ENCODE measurements at regions not wholly inside any gene's neighbourhood (a gene's known extent, or its start where the extent isn't known, plus 50 kb on each side); places are given as distances from the start of the nearest gene placed in this dataset.

DNA sequence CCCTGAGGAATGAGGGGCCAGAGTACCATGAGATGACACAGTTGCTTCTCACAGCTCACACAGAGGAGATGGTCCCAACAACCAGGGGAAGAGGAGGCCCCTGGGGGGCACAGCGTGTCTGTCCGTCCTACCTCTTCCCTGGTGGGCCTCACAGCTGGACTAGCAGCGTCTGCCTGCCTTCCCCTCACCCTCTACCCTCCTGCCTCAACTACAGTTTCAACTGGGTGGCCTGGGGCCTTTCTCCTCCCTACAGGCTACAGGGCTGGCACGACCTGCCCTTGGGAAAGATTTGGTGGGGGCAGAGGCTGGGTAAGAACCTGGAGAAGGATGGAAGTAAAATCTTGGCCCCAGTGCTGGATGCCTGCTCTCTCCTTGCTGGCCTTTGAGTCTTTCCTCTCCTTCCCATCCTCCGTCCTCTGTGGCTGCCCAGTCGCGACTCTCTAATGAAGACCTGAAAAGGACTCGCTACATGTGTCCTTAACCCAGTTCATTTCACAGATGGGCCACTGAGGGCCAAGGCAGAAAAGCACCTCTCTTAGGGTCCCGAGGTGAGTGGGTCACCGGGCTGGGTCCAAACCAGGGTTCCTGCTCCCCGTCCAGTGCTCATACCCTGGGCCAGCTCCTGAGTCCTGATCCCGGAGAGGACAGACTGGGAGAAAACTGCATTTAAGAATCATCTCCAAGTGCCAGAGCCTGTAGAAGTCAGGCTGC lies 232.5 kb downstream of the BCL11B start:
- DNase-seq, result no peak

DNA sequence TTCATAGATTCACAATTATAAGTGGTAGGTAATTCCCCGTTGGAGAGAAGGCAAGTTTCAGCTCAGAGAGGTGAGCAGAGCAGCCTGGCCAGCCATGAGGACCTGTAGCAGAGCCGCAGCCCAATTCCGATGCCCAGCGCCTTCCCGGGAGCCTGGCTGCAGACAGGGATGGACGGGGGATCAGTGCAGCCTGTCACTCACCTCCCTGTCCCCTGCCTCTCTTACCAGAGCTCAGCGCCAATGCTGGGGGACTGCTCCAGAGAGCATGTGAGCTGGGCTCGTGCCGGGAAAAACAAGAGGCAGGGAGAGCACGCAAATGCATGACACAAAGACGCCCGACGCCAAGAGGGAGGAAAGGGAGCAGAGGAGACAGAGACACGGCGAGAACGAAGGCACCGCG lies 231.9 kb downstream of the BCL11B start:
- no peak for DNase-seq

DNA sequence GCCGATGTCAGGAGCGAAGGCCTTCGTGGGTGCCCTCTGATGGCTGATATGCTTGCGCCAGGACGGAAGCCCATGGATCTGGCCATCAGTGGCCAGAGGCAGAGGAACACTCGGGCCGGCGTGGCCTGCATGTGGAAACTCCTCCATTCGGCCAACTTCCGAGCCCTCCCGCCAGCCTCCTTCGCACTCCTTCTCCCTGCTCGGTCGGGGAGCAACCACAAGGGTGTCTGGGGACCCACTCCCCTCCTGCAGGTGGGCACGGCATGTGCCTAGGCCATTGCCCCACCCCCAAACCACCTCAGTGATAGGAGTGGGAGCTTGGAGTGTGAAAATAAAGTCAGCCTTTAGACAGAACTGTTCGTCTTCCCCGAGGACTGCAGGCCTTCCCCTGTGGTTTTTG lies 231.3 kb downstream of the BCL11B start:
- DNase-seq, result no peak

DNA sequence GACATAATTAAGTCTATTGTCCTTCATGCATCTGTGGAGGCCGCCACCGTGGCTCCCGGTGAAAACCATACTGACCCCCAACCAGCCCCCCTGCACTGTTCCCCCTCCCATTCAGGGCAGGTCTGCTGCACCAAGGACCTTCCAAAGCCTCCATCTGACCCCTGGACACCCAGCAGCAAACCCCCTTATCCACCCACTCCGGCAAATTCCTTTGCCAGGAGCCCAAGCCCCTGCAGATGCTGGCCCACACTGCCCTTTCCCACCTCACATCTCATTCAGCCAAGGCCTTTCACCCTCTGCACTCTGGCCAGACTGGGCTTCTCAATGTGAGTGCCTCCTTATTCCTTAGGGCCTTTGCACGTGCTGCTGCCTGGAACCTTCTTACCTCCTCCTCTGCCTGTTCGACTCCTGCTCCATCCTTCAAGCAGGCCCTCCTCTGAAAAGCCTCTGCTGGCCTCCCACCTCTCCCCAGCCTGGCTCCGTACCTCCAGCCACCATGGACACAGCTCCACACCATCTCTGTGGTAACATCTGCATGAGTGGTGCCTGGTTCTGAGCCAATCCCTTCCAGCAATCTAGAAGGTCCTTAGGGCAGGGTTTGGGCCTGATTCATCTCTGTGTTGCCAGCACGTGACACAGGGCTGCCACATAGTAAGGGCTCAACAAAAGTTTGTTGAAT lies 230.7 kb downstream of the BCL11B start:
- DNase-seq, result no peak

DNA sequence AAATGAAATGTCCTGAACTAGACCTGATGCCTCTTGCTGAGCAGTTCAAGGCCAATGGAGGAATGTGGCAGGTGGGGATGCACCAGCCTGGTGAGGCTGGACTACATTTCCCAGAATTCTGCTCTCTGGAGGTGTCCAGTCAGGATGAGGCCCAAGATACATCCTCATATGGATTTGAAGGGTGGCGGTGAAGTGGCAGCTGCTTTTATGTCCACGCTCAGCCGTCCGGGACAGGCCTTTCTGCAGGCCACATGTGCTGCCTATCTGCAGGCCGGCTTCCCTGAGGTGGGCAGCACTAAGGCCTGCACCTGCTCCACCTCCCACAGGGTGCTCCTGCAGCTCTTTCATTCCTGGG lies 230.2 kb downstream of the BCL11B start:
- no peak for DNase-seq

DNA sequence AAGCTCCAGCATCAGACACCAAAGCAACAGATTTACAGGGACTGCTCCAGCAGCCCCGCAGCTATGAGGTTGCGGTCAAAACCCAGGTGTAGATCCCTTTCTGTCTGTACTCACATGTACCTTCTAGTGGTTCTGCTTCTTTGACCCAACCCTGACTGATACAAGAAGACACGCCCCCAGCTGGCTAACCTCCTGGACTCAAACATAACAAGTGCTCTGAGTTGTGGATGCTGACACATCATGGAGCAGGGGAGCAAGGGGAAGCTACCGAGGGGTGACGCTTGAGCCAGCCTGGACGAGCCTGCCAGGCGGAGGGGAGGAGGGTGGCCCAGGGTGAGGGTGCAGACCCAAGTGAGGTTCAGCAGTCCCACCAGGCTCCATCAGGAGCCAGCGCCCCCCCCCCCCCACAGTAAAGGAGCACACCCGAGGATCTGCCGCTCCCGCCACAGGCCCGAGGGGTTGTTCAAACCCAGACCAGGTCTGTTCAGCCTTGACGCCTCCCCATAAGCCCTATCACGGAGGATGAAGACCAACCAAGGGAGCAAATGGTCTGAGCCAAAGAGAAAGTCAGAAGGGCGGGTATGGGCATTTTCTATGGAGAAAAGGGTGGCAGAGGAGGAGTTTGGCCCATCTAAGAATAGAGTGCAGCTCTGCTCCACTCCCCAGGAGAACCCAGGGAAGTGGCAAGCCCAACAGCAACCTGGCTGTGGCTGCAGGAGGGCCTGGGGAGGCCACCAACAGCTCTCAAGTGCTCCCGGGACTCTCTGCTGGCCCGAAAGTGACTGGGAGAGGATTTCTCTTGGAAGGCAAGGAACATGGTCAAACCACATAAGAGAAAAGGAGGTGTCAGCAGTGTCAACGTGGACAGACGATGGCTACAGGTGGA lies 229.4 kb downstream of the BCL11B start:
- no peak for DNase-seq

DNA sequence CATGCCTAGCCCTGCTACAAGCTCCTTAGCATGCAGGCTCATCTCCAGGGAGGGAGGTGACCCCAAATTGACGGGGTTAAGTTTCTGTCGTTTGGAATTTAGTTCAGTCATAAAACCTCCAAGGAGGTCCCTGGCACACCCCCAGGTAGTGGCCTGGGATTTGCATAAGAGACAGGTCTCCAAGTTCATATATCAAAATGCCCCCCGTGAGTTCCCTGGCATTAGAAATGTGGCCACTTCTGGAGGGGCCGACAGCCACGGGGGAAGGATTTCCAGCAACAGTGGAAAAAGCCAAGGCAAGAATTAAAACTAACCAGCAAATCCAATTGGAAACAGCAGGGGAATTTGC lies 228.8 kb downstream of the BCL11B start:
- DNase-seq, result no peak

DNA sequence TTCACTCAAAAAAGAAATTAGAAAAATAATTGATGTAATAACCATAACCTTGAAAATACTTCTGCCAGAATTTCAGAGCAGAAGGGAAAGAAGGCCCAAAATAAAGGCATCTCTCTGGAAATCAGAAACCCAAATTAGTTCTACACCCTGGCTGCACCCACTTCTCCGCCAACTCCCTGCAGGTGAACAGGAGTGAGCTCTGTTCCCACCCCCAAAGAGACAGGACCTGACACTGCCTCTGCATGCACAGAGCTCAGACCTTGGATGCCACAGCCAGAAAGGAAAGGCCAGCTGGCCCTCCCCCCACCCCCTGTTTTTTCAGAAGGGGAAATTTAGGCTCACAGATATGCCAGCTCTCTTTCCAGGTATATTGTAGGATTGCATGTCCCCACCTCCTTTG lies 228.2 kb downstream of the BCL11B start:
- no peak for DNase-seq

DNA sequence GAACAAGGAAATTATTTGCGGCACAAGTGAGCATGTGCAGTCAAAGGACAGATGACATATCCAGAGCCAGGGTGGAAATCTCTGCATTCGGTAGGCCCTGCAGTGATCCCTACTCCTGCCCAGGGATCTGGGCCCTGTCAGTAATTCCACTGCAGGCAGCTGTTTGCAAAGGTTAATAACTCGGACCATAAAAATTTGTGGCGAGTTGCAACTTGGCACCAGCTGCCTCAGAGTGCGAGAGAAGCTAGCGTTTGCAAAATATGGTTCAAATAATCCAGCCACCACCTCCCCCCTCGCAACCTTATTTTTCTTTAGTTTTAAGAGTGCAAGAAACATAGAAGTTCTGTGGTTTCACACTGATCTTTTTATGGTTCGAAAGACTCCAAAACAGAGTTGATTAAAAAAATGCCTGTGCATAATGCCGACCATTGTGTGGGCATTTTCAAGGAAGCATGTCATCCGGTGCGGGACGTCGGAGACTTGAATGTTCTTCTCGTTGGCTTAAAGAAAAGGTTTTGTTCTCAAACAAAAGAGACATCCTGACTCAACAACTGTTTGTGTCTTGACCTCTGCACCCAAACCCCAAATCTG lies 224.5 kb downstream of the BCL11B start:
- no peak for DNase-seq

DNA sequence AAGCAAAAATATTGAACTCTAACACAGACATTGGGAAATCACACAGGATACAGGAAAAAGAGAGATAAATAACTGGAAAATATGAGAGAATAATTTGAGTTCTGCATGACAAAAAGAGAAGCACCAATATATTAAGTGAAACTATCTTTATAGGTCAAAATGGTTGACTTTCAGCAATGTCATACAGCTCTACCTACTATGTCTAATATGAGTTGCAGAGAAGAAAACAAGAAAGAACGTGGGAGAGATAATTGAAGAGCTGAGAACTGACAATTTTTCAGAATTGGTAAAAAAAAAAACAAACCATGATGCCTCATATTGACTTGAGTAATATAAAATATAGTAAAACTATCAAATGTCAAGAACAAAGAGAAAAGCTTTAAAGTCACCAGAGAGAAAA lies 221.7 kb downstream of the BCL11B start:
- no peak for DNase-seq

DNA sequence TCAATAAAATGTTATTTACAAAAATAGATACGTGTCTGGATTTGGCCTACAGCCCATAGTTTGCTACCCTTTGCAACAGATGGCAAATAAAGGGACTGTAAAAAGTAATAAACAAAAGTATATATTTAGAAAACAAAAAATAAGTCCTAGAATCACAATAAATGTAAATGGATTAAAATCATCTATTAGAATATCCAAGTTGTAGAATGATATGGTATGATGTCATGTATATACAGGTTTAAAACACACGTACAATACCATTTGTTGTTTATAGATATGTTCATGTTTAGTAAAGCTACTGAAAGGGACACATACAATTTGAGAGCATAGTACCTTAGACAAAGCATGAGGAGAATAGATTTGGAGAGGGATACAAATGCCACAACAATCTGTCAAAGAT lies 219.5 kb downstream of the BCL11B start:
- no peak for DNase-seq

DNA sequence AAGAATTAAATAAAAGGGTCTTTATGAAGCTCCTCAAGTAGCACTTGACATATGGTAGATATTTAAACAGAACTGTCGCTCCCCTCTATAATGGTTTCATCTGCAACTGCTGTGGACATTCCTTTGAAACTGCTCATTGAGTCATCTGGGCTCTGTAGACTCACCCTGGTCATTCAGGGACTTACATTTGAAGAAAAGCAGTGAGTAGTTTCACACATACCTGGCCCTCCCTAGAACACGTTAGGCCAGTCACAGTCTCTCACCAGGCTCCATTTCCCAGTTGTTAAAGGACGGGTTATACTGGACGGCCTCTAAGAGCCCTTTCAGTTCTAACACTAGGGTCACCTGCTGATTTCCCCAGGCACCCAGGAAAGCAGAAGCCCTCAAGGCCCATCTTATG lies 217.0 kb downstream of the BCL11B start:
- DNase-seq, result no peak

DNA sequence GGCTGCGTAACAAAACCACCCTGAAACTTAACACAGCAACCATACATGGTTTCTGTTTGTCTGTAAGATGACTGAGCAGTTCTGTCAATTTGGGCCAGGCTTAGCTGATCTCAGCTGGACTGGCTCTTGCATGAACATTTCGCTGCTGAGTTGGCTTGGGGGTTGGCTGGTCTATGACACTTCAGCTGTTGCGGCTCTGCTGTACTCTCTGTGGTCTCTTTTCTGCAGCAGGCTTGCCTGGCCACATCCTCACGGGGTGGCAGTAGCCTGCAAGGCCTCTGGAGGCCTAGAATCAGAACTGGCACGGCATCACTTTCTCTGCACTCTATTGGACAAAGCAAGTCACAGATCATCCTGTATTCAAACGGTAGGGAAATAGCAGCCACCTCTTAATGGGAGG lies 216.2 kb downstream of the BCL11B start:
- no peak for DNase-seq

DNA sequence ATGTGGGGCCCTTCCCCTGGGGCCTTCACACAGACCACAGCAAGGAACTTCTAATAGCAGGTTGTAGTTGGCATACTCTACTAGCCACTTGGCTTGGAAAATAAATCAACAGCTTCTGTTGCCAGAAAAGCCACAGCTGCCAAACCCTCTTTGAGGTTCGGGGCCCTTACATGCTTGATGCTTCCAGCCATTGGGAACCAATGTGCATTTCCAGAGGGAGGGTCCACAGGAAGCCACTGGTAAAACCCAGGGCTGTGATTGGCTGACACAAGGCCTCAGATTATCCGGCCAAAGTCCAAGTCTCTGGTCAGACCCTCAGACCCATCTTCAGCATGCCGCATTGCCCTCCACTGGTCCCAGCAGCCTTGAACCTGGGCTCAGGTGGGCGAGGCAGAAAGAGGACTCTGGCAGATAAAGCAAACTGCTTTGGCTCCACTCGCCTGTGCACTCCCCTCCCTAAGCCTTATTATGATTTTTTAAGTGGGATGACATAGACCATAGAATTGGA lies 214.4 kb downstream of the BCL11B start:
- DNase-seq, result no peak

DNA sequence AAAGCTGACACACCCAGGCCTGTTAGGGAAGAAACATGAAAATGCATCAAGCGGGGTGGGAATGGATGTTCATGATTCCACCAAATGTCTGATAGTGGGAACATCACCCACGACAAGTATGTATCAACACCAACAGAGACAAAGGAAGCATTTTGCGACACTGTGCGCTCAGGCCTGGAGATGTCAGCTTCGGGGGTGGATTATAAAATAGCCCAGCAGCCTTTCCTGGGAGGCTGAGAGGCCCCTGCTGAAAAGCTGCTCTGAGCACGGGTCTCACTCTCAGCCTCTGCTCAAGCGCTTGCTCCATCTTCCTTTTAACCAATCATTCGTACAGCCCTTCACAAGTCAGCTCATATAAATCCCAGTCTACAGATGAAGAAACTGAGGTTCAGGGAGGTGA lies 213.5 kb downstream of the BCL11B start:
- no peak for DNase-seq

DNA sequence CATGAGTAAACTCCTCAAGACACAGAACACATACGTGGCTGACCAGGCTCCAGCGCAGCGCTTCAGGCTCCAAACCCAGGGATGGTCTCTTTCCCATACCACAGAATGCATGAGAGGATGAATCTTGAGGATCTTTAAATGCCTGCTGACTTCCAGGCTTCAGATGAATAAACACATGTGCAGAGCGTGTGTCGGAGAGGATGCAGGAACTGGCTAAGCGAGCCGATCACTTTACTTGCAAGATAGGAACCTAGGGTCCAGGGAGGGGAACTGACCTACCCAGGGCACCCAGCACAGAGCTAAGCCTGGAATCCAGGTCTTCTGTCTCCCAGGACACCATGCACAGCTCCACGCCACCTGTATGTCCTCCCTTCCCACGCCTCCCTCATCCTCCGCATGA lies 209.8 kb downstream of the BCL11B start:
- DNase-seq, result no peak

DNA sequence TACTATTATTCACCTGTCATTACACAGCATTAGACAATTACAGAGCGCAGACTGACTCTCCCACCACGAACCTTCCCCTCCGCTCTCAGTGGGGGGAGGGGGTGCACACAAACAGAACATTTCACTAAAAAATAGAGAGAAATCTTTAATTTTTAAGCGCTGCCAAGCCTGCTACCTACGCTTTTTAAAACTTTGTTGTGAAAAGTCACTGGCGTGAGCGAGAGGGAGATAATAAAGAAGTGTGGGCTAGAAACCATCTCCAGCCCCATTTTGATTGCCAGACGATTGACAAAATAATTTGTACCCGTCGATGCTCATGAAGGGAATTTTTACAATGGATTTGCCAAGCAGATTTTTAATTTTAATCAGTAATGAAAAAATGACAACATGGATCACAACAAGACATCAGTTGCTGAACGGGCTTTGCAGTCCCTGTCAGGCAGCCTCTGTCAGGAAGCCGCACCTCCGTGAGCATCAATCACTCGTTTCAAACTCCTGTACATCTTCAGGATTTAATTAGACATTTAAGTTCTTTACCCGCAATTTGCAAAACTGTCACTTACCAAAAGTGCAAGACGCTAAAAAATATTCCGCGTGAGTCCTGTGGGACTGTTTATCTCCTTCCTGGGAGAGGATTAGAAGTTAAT lies 209.1 kb downstream of the BCL11B start:
- DNase-seq, result no peak

DNA sequence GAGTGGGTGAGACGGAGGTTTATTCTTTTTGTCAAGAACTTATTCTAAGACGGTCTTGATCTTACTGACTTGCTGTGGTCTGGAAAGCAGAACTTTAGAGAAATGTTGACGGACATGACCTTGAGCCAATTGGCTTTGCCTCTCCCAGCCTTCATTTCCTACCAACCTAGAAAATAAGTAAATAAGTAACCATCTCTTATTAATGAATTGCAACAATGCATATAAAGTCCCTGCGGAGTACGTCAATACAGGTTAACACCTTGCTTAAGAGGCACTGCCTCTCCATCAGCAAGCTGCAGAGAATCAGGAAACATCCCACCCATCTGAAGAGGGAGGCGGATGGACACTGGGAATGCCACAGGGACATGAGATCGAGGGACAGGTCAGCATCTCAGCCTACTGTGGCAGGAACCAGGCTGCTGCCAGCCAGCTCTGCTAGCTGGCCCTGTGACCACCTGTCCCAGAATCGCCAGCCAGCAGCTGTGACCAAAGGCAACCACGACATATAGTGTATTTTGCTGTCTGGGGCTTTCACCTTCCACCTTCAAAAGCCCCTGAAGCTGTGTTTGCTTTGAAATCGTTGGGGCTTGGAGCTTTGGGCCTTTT lies 208.3 kb downstream of the BCL11B start:
- no peak for DNase-seq

DNA sequence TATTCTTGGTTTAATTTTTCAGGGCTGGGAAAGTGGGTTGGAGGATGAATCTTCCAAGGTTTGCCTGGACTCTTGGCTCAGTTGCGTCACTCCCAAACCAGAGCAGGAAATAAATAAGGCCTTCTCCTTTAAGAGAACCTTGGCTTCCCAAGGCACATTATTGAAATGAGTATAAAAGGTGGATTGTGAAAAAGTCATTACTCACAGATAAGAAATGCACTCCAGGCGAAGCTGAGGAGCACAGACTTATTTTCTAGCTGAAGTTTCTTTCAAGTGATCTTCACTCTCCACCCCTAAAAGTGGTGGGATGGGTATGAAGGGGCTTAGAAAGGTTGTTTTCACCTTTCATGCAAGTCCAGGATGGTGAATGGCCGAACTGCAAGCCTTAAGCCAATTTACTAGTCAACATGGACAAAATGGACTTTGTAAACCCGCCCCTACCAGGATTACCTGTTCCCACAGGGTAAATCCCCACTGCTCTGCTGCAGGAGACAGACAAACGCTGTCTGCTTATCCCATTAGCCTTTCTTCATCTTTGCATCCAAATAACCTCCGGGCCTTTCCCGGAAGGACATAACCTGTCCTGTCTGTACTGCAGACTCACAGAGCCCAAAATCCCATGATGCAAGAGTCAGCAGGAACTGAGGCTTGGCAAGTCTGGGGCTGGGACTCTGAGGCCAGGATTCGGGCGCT lies 207.6 kb downstream of the BCL11B start:
- no peak for DNase-seq

DNA sequence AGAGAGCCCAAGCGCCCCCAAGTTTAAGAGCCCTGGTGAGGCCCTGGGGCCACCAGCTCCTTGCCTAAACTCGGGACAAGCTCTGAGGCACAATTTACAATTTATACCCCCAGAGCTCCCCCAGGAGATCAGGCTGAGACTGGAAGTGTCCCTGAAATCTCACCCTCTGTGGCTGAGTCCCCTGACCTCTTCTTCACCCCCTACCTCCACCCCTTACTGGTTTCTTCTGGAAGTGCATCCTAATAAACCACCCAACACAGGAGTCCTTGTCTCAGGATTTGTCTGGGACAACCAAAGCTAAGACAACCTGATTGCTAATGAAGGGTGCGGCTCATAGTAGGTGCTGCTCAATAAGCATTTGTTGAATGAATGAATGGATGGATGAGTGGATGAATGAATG lies 206.4 kb downstream of the BCL11B start:
- no peak for DNase-seq

DNA sequence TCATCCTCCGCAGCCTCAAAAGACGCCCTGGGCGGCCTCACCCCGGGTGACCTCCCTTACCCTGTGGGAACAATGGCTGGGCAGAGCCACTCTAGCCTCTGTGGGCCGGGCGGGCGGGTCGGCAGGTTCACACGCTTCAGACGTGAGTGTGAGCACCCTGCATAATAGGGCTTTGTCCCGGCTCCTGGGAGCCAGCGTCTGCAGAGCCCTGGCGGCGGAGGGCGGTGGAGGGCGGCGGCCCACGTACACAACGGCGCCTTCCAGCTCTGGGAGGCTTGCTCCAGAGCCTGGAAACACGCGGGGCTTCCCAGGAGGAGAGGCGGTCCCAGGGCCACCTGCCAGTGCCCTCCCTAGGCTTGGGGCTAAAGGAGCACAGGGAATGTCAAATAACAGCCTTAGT lies 205.6 kb downstream of the BCL11B start:
- DNase-seq, result no peak

All from inflammatory macrophage treated with lipopolysaccharide for 1 hour (primary cell).